GM12878 (cell line): ENCODE measurements at regions not wholly inside any gene's neighbourhood (a gene's known extent, or its start where the extent isn't known, plus 50 kb on each side); places are given as distances from the start of the nearest gene placed in this dataset.

Source experiments
- SPI1 ChIP-seq: IDR thresholded peaks from 2 replicates; pipeline ENCODE4 v1.6.1; 2011; ENCODE audit warnings: low read depth, mild to moderate bottlenecking, low read length, moderate library complexity, borderline replicate concordance; ENCODE audit not compliant: insufficient read depth
- TCF12 ChIP-seq: IDR thresholded peaks from 2 replicates; pipeline ENCODE4 v1.6.1; 2011; ENCODE audit warnings: low read depth, mild to moderate bottlenecking, low read length

- no peak for TF ChIP-seq SPI1
- no peak for TF ChIP-seq TCF12
These were observed 409.6 kb downstream of the NSUN3 start for GRCh38 chr3:94472511-94472910.
